Osteocyte (in vitro differentiated cells): ENCODE measurements at regions not wholly inside any gene's neighbourhood (a gene's known extent, or its start where the extent isn't known, plus 50 kb on each side); places are given as distances from the start of the nearest gene placed in this dataset.

Experiments used
- DNase-seq: peaks from one replicate; pipeline ENCODE4 v3.0.0; 2021; ENCODE audit warnings: mixed read lengths; ENCODE audit not compliant: unreplicated experiment; ENCODE audit errors: extremely low spot score
- H3K27ac Mint-ChIP-seq: one replicate; pipeline ENCODE4 v1.8.0; 2021; ENCODE audit warnings: mild to moderate bottlenecking, mixed read lengths; ENCODE audit not compliant: unreplicated experiment
- H3K27me3 Mint-ChIP-seq: one replicate; pipeline ENCODE4 v1.8.0; 2021; ENCODE audit warnings: mixed read lengths; ENCODE audit not compliant: unreplicated experiment
- H3K36me3 Mint-ChIP-seq: one replicate; pipeline ENCODE4 v1.8.0; 2021; ENCODE audit warnings: mixed read lengths; ENCODE audit not compliant: unreplicated experiment
- H3K4me1 Mint-ChIP-seq: one replicate; pipeline ENCODE4 v1.8.0; 2021; ENCODE audit warnings: mixed read lengths; ENCODE audit not compliant: unreplicated experiment
- H3K4me3 Mint-ChIP-seq: one replicate; pipeline ENCODE4 v1.8.0; 2021; ENCODE audit warnings: mild to moderate bottlenecking, moderate library complexity, mixed read lengths; ENCODE audit not compliant: unreplicated experiment
- H3K9me3 Mint-ChIP-seq: one replicate; pipeline ENCODE4 v1.8.0; 2021; ENCODE audit warnings: mixed read lengths; ENCODE audit not compliant: unreplicated experiment
- CTCF ChIP-seq: fragments of 200-600 bp; sonication (generic); IDR thresholded peaks from 2 replicates; pipeline ENCODE4 v1.5.0; 2021; ENCODE audit warnings: antibody characterized with exemption, mild to moderate bottlenecking, moderate library complexity

GRCh38 chr5:26104175-26104574 is 934.2 kb downstream of the CDH9 start:
- no peaks in the 10 kb centered on the region for H3K27me3 Mint-ChIP-seq
- H3K36me3 Mint-ChIP-seq: no peaks in the 10 kb centered on the region
- TF ChIP-seq CTCF: no peak
- peaks cover 35% of the 10 kb centered on the region for H3K9me3 Mint-ChIP-seq
- no peak overlapping the region for H3K4me3 Mint-ChIP-seq
- no peak overlapping the region for H3K27ac Mint-ChIP-seq
- no peak for DNase-seq
- no peaks in the 10 kb centered on the region for H3K4me1 Mint-ChIP-seq

GRCh38 chr5:26060212-26060611 is 978.2 kb downstream of the CDH9 start:
- Mint-ChIP-seq H3K27me3 (no peaks in the 10 kb centered on the region), H3K9me3 (peaks cover 18% of the 10 kb centered on the region), H3K36me3 (no peaks in the 10 kb centered on the region), H3K27ac (no peak overlapping the region), H3K4me3 (no peak overlapping the region), H3K4me1 (no peaks in the 10 kb centered on the region)
- DNase-seq: no peak
- TF ChIP-seq CTCF: no peak

GRCh38 chr5:26054594-26054993 is 983.8 kb downstream of the CDH9 start:
- Mint-ChIP-seq H3K4me1 (no peaks in the 10 kb centered on the region), H3K4me3 (no peak overlapping the region), H3K36me3 (no peaks in the 10 kb centered on the region), H3K27ac (no peak overlapping the region), H3K9me3 (peaks cover 44% of the 10 kb centered on the region), H3K27me3 (no peaks in the 10 kb centered on the region)
- no peak for DNase-seq
- no peak for TF ChIP-seq CTCF

- H3K27me3 Mint-ChIP-seq: no peaks in the 10 kb centered on the region
- H3K36me3 Mint-ChIP-seq: no peaks in the 10 kb centered on the region
- H3K4me1 Mint-ChIP-seq: no peaks in the 10 kb centered on the region
- no peak for TF ChIP-seq CTCF
- no peak for DNase-seq
- H3K9me3 Mint-ChIP-seq: peaks cover 19% of the 10 kb centered on the region
- no peak overlapping the region for H3K27ac Mint-ChIP-seq
- no peak overlapping the region for H3K4me3 Mint-ChIP-seq
Observed at GRCh38 chr5:26034813-26035212, 1003.6 kb downstream of the CDH9 start.

GRCh38 chr5:26031481-26031880 is 1006.9 kb downstream of the CDH9 start:
- Mint-ChIP-seq H3K9me3 (peaks cover 11% of the 10 kb centered on the region), H3K36me3 (no peaks in the 10 kb centered on the region), H3K27ac (no peak overlapping the region), H3K27me3 (no peaks in the 10 kb centered on the region), H3K4me3 (no peak overlapping the region), H3K4me1 (no peaks in the 10 kb centered on the region)
- no peak for DNase-seq
- TF ChIP-seq CTCF: no peak
